Stimulated activated CD4-positive, alpha-beta T cell treated with anti-CD3 and anti-CD28 coated beads, Interleukin-1b, Interleukin-23, amount 100 ng/mL, for 24 hours (primary cell): ENCODE measurements at regions not wholly inside any gene's neighbourhood (a gene's known extent, or its start where the extent isn't known, plus 50 kb on each side); places are given as distances from the start of the nearest gene placed in this dataset.
"Not testable (repeated sequence)": the region's sequence is repeated elsewhere in the genome, so short reads cannot be mapped to it uniquely, and the experiment has no call there.

Experiments used
- DNase-seq, 4 experiments: peaks; one replicate each; pipeline ENCODE4 v3.0.0-alpha.2; 2020; ENCODE audit warnings: low read depth in 4 of 4, low spot score in 1 of 4

DNA sequence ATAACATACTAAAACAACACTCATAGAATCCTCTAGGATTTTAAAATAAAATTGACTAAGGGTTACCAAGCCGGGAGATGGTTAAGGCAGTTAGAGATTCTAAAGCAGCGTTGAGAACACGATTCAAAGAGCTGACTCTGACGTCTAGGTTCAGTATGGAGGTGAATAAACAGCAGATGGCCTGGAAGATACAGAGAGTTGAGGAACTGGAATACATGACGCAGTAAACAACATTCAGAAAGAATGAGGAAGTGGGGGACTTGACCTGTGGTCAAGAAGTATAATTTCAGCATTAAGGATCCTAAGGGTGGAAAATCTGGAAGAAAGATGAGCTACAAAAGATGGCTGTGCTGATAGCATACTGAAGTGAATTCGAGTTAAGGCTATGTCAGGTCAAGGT, 172.5 kb upstream of the NBPF9 start:
- DNase-seq: not testable (repeated sequence)

GRCh38 chr1:149276496-149276895, 173.1 kb upstream of the NBPF9 start:
- not testable (repeated sequence) for DNase-seq

DNA sequence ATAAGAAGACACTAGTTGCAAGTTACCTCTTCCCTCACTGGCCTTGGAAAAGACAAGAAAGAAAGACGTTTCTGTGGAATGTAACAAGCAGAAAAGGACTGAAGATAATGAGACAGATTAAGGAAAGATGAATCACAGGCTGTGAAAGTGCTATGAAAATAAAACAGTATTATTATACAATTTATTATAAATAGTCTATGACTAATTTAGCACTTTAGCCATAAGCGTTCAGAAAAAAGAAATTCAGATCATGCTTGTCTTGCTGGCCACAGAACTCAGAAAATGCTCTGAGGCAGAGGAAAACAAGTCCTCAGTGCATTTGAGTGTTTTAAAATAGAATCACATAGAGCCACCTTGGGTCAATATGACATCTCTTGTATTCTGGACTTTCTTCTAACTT, 174.8 kb upstream of the NBPF9 start:
- not testable (repeated sequence) for DNase-seq

GRCh38 chr1:149279015-149279414, 175.7 kb upstream of the NBPF9 start:
- DNase-seq: not testable (repeated sequence)

DNA sequence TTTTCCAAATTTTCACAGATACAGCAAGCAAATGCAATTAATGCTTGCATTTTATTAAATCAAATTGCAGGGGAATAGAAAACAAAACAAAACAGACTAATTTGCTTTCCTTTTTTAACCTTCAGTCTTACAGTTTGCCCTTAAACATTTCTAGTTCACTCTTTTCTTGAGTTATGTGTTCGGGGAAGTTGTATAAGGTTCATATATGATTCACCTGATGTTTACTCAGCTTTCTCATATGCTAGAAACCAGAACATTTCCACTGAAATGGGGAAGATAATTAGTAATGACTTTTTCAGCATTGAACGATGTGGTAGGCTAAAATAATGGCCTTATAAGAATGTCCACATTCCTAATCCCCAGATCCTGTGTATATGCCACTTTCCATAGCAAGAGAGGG, 176.2 kb upstream of the NBPF9 start:
- not testable (repeated sequence) for DNase-seq

DNA sequence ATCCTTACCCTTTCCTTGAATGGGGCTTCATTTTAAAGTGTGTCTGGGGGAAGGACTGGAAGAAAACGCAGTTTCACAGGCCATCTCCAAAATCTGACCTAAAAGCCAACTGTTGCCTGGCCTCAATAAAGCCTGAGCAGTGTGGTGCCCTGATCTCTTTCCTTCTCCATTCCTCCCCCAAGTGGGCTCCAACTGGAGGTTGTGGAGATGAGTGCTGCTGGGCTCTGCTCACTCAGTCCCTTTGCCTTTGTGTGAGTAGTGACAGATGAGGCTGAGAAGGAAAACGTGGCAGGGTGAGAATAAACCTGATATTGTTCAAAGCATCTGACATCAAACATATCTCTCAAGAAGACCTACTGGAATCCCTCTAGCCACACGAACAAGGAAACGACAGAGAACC, 181.4 kb upstream of the NBPF9 start:
- not testable (repeated sequence) for DNase-seq

DNA sequence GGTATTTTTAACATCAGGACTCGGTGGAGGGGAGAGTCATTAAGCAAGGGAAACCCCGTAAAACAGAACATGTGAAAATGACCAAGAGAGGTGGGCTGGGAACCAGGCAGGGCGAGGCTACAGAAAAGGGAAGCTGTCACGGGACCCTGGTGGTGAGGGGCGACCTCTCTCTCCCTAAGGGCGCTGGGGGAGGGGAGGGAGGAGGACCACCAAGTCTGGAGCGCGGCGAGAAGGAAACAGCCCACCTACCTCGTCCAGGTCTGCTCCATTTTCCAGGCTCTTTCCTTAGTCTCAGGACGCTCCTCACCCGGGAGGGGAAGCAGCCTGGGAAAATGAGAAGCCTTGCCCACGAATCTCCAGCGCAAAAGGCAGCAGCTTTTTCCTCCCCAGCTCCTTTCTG, 181.9 kb upstream of the NBPF9 start:
- not testable (repeated sequence) for DNase-seq

GRCh38 chr1:149285638-149286037, 182.3 kb upstream of the NBPF9 start:
- peak in 2 of 4 experiments; percentile 5 to 21 for DNase-seq

DNA sequence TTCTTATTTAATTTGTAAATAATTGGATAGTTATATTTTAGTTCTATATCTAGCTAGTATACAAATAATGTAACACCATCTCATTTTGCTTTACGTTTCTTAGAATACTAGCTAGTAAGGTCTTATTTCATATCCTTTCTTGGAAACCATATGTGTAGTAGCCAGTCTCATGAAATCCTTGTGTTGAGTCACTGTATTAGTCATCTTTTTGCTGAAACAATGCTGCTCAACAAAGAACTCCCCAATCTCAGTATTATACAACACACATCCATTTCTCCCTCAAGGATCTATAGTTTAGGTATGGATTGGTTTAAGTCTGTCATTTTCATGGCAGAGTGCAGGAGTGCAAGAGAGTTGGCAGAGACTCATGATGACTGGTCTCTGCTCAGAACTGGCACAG, 185.2 kb upstream of the NBPF9 start:
- not testable (repeated sequence) for DNase-seq

- not testable (repeated sequence) for DNase-seq
Measured at GRCh38 chr1:149300478-149301218, 174.2 kb upstream of the NBPF19 start.

DNA sequence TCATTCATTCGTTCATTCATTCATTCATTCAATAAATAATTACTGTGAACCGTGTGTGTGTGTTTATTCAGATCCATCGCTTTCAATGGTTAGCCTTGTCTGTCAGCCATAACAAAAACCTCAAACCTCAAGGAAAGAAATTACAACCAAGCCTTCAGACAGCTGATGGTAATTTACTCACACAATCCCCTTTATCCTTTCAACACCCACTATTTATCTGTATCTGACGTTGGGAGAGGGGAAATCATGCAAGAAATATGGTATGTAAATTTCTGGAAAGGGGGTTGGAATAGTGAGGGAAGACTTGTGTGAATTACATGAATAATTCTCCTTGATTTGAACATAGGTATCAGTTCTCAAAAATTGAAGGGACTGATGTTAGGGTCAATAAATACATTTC, 173.6 kb upstream of the NBPF19 start:
- DNase-seq: not testable (repeated sequence)

- DNase-seq: not testable (repeated sequence)
Measured at GRCh38 chr1:149304796-149305195, 170.0 kb upstream of the NBPF19 start.

- not testable (repeated sequence) for DNase-seq
Measured at GRCh38 chr1:149307640-149308039, 167.2 kb upstream of the NBPF19 start.

DNA sequence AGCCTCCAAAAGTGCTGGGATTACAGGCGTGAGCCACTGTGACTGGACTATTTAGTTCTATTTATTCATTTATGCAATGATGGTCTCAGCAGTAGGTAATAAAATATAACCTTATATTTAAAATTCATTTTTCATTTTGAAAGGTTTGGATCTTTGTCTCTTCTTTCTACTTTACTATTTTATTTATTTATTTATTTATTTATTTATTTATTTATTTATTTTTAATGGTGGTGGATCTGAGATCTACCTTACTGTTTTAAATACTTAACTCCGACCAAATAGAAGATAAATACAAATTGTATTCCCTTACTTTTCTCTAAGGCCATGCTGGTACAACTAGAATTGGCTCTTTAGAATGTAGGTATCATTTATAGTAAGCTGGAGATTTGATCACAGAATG, 159.9 kb upstream of the NBPF19 start:
- not testable (repeated sequence) for DNase-seq

DNA sequence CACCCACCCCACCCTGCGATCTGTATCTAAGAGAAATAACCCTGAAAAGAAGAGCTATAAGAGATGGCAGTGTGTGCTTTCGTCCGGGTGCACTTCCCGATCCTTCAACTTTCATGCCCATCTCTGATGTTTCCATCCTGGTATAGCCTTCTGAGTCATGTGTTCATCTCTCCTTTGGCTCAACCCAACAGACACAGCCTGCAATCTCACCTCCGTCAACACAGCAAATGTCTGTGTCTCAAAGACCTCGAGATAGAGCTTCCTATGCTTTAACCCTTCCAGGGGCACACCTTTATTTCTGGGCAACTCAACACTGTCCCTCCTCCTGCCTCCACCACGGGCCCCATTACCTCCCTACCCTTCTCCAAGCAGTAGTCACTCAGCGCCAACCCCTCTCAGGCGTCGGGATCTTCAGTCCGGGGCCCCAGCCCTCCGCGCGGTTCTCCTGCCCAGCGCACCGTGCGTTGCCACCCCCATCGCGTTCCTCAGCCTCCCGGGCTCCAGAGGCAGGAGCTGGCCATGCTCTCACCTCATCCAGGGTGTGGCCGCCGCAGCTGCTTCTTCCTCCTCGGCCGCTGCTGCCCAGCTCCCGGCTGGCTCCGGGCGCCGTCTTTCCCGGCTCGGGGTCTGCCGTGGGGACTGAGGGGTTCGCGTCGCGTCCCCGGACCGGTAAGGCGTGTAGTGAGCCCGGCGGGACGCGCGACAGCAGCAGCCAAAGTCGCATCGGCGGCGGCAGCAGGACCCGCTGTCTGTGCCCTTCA, 153.7 kb upstream of the NBPF19 start:
- not testable (repeated sequence) for DNase-seq

GRCh38 chr1:149321732-149322016, 153.2 kb upstream of the NBPF19 start:
- DNase-seq: not testable (repeated sequence)

DNA sequence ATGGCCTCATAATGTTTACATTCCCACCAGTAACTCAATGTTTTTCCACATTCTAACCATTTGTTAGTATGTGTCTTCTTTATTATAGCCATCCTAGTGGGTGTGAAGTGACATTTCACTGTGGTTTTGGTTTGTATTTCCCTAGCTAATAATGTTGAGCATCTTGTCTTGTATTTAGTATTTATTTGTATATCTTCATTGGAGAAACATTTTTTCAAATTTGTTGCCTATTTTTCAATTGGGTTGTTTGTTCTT, 144.8 kb upstream of the NBPF19 start:
- not testable (repeated sequence) for DNase-seq

DNA sequence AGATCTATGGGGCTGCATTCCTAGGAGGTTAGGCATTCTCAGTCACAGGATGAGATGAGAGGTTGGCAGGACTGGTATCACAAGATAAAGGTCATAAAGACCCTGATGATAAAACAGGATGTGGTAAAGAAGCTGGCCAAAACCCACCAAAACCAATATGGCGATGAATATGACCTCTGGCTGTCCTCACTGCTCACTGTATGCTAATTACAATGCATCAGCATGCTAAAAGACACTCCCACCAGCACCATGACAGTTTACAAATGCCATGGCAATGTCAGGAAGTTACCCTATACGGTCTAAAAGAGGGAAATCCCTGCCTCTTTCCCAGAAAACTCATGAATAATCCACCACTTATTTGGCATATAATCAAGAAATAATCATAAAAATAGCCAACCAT, 138.8 kb upstream of the NBPF19 start:
- DNase-seq: not testable (repeated sequence)

- DNase-seq: not testable (repeated sequence)
Measured at GRCh38 chr1:149338221-149338691, 136.6 kb upstream of the NBPF19 start.

DNA sequence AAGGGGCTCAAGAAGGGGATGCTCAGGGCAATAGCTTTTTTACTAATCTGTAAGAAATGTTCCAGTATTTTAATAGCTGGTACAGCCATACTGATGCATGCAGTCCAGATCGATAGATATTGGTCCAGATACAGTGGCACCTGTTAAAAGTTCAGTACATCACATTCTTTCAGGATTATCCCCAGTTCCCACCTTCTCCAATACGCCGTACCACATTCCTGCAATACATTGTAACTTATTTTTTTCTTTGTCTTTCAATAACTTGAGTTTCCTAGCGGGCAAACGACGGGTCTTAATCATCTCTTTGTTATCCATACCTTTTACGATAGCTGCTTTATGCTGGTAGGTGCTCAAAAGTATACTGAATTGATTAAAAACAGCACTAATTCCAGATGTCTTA, 136.1 kb upstream of the NBPF19 start:
- not testable (repeated sequence) for DNase-seq

DNA sequence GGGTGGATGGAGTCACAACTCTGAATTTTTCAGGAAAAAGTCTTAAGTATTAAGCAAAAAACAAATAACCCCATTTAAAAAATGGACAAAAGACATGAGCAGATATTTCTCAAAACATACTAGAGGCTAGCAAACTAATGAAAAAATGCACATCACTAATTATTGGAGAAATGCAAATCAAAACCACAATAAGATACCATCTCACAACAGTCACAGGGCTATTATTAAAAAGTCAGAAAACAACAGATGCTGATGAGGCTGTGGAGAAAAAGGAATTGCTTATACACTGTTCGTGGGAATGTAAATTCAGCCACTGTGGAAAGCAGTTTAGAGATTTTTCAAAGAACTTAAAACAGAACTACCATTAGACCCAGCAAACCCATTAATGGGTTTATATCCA, 125.4 kb upstream of the NBPF19 start:
- DNase-seq: not testable (repeated sequence)

DNA sequence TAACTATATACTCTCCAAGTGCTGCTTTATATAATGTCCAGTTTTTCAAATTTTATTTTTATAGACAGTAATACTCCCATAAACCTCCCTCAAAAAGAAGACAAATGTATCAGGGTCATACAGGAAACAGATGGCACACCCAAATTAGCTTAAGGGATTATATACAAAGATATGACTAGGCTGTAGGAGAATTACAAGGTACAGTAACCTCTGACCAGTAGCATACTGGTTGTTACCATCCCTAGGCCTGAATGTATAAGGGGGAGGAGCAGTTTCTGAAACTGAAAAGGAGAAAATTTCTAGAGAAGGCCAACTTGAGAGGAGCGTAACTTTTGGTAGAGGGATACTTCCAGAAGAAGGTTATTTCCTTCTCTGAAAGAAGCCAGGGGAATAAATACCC, 122.6 kb upstream of the NBPF19 start:
- not testable (repeated sequence) for DNase-seq

GRCh38 chr1:149354579-149354978, 120.3 kb upstream of the NBPF19 start:
- not testable (repeated sequence) for DNase-seq
